MM.1S (cell line): ENCODE measurements at regions not wholly inside any gene's neighbourhood (a gene's known extent, or its start where the extent isn't known, plus 50 kb on each side); places are given as distances from the start of the nearest gene placed in this dataset.

Experiments used
- DNase-seq: peaks from one replicate; pipeline ENCODE4 v3.0.0-alpha.2; 2015
- H2AFZ ChIP-seq: fragments of 300-600 bp; sonication (generic); 2 replicates; pipeline ENCODE4 v1.6.0; 2016; ENCODE audit warnings: antibody characterized with exemption, low read length
- H3F3A ChIP-seq: fragments of 300-600 bp; sonication (generic); 2 replicates; pipeline ENCODE4 v1.6.1; 2016; ENCODE audit warnings: mild to moderate bottlenecking, antibody characterized with exemption, low read length, moderate library complexity, mixed read lengths; ENCODE audit not compliant: insufficient read depth
- H3K27ac ChIP-seq: fragments of 300-600 bp; sonication (generic); 2 replicates; pipeline ENCODE4 v1.5.1; 2016; ENCODE audit warnings: mild to moderate bottlenecking, low read length
- H3K27me3 ChIP-seq: fragments of 300-600 bp; sonication (generic); replicated peaks from 2 replicates; pipeline ENCODE4 v1.6.0; 2016; ENCODE audit warnings: low read length; ENCODE audit not compliant: insufficient read depth
- H3K36me3 ChIP-seq: fragments of 300-600 bp; sonication (generic); replicated peaks from 2 replicates; pipeline ENCODE4 v1.6.1; 2016; ENCODE audit warnings: mild to moderate bottlenecking, low read length, mixed read lengths; ENCODE audit not compliant: insufficient read depth
- H3K4me1 ChIP-seq: fragments of 300-600 bp; sonication (generic); 2 replicates; pipeline ENCODE4 v1.6.1; 2016; ENCODE audit warnings: low read length, mixed read lengths
- H3K4me2 ChIP-seq: fragments of 300-600 bp; sonication (generic); 2 replicates; pipeline ENCODE4 v1.6.0; 2016; ENCODE audit warnings: low read depth, low read length
- H3K4me3 ChIP-seq: fragments of 300-600 bp; sonication (generic); 2 replicates; pipeline ENCODE4 v1.5.1; 2016; ENCODE audit warnings: low read length, mixed read lengths
- H3K79me2 ChIP-seq: fragments of 300-600 bp; sonication (generic); 2 replicates; pipeline ENCODE4 v1.6.1; 2016; ENCODE audit warnings: mixed run types, low read length, mixed read lengths
- H3K9ac ChIP-seq: fragments of 300-600 bp; sonication (generic); 2 replicates; pipeline ENCODE4 v1.6.1; 2016; ENCODE audit warnings: low read length, mixed read lengths
- H3K9me2 ChIP-seq: fragments of 300-600 bp; sonication (generic); replicated peaks from 2 replicates; pipeline ENCODE4 v1.6.1; 2016; ENCODE audit warnings: mild to moderate bottlenecking, low read length, mixed read lengths; ENCODE audit not compliant: insufficient read depth
- H3K9me3 ChIP-seq: fragments of 300-600 bp; sonication (generic); replicated peaks from 2 replicates; pipeline ENCODE4 v1.6.1; 2016; ENCODE audit warnings: mild to moderate bottlenecking, low read length, mixed read lengths; ENCODE audit not compliant: insufficient read depth
- H4K20me1 ChIP-seq: fragments of 300-600 bp; sonication (generic); 2 replicates; pipeline ENCODE4 v1.6.1; 2016; ENCODE audit warnings: mild to moderate bottlenecking, low read length, moderate library complexity, mixed read lengths; ENCODE audit not compliant: insufficient read depth
- EZH2 ChIP-seq: fragments of 300-600 bp; sonication (generic); optimal IDR thresholded peaks from 2 replicates; pipeline ENCODE3; 2017; ENCODE audit warnings: low read depth, mild to moderate bottlenecking, antibody characterized with exemption, low read length, mixed read lengths
- EZH2phosphoT487 ChIP-seq: fragments of 300-600 bp; sonication (generic); IDR thresholded peaks from 2 replicates; pipeline ENCODE4 v1.6.1; 2018; ENCODE audit warnings: antibody characterized with exemption, low read length
- TF ChIP-seq, protein P1 (sequence below): fragments of 300-600 bp; sonication (generic); IDR thresholded peaks from 2 replicates; pipeline ENCODE4 v1.5.1; 2016; ENCODE audit warnings: antibody characterized with exemption, low read length, mixed read lengths

DNA sequence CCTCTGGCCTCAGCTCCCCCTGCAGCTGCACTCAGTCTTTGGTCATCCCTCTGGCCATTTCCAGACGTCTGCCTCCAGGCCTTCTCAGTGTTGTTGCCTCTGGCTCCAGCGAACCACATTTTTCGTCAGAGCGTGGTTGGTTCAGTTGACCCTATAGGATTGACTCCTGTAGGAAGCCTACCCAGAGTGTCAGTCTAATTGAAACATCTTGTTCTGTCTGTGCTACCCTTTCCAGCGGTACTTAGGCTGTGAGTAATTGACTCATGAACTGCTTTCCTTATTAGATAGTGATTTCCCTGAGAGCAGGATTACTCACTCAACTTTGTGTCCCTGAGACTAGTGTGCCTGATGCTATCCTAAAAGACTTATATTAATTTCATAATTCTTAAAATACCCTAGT lies 373.2 kb downstream of the ATP23 start:
- Histone ChIP-seq H3K27ac (no peak overlapping the region), H3K9ac (no peak overlapping the region), H3K9me3 (no peaks in the 10 kb centered on the region), H3K4me2 (no peak overlapping the region), H3K4me3 (no peak overlapping the region), H3K27me3 (no peaks in the 10 kb centered on the region), H4K20me1 (no peaks in the 10 kb centered on the region), H3K79me2 (no peaks in the 10 kb centered on the region), H3K9me2 (no peaks in the 10 kb centered on the region), H3K36me3 (no peaks in the 10 kb centered on the region), H3F3A (no peaks in the 10 kb centered on the region), H3K4me1 (no peaks in the 10 kb centered on the region), H2AFZ (no peak overlapping the region)
- TF ChIP-seq EZH2phosphoT487 (no peak), EZH2 (no peak)
- TF ChIP-seq, protein P1, sequence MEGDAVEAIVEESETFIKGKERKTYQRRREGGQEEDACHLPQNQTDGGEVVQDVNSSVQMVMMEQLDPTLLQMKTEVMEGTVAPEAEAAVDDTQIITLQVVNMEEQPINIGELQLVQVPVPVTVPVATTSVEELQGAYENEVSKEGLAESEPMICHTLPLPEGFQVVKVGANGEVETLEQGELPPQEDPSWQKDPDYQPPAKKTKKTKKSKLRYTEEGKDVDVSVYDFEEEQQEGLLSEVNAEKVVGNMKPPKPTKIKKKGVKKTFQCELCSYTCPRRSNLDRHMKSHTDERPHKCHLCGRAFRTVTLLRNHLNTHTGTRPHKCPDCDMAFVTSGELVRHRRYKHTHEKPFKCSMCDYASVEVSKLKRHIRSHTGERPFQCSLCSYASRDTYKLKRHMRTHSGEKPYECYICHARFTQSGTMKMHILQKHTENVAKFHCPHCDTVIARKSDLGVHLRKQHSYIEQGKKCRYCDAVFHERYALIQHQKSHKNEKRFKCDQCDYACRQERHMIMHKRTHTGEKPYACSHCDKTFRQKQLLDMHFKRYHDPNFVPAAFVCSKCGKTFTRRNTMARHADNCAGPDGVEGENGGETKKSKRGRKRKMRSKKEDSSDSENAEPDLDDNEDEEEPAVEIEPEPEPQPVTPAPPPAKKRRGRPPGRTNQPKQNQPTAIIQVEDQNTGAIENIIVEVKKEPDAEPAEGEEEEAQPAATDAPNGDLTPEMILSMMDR = no peak
- no peak for DNase-seq

DNA sequence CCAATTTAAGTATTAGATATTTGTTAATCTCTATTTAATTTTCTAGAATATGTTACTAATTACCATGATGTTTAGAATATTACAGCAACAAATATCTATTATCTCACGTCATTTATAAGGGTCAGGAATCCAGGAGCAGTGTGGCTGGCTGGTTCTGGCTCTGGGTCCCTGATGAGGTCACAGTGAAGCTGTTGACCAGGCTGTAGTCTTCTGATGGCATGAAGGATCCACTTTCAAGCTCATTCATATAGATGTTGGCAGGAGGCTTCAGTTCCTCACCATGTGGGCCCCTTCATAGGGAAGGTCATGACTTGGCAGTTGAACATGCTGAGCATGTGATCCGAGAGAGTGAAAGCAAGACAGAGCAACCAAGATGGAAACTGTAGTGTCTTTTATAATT lies 375.6 kb downstream of the ATP23 start:
- TF ChIP-seq, protein P1 = no peak
- TF ChIP-seq EZH2 (no peak), EZH2phosphoT487 (no peak)

DNA sequence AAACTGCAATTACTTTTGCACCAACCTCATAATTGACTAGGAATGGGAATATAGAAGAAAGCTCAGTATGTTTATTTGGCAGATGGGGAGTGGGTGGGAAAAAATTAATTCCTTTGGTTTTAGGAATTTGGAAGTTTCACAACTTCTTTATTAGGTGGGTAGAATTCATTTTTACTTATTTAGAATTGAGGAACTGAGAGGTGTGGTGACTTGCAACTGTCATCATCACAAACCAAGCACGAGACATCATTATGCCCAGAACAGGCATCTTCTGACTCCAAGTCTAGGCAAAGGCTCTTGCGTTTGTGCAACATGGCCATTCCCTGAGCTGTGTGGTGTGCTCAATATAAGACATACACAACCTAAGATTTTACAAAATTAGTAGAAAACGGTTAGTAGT lies 380.0 kb downstream of the ATP23 start:
- H3K36me3 ChIP-seq = no peaks in the 10 kb centered on the region
- H3K27ac ChIP-seq = no peak overlapping the region
- H3F3A ChIP-seq = no peaks in the 10 kb centered on the region
- H2AFZ ChIP-seq = no peak overlapping the region
- no peaks in the 10 kb centered on the region for H3K79me2 ChIP-seq
- H3K27me3 ChIP-seq = no peaks in the 10 kb centered on the region
- H3K4me2 ChIP-seq = no peak overlapping the region
- H4K20me1 ChIP-seq = no peaks in the 10 kb centered on the region
- no peaks in the 10 kb centered on the region for H3K9me3 ChIP-seq
- DNase-seq = no peak
- TF ChIP-seq EZH2 (no peak), EZH2phosphoT487 (no peak)
- TF ChIP-seq, protein P1 = no peak
- no peak overlapping the region for H3K4me3 ChIP-seq
- no peaks in the 10 kb centered on the region for H3K9me2 ChIP-seq
- H3K9ac ChIP-seq = no peak overlapping the region
- H3K4me1 ChIP-seq = no peaks in the 10 kb centered on the region

More for the DNA sequence above, 375.6 kb downstream of the ATP23 start:
- Histone ChIP-seq H3K27me3 (no peaks in the 10 kb centered on the region), H3K36me3 (no peaks in the 10 kb centered on the region), H3K9me3 (no peaks in the 10 kb centered on the region), H3K79me2 (no peaks in the 10 kb centered on the region), H4K20me1 (no peaks in the 10 kb centered on the region), H3K4me1 (no peaks in the 10 kb centered on the region), H3K4me2 (no peak overlapping the region), H3K4me3 (no peak overlapping the region), H3K27ac (no peak overlapping the region), H3F3A (no peaks in the 10 kb centered on the region), H3K9me2 (no peaks in the 10 kb centered on the region), H2AFZ (no peak overlapping the region), H3K9ac (no peak overlapping the region)
- no peak for DNase-seq
